ENCODE measurements at regions not wholly inside any gene's neighbourhood (a gene's known extent, or its start where the extent isn't known, plus 50 kb on each side); places are given as distances from the start of the nearest gene placed in this dataset.

DNA sequence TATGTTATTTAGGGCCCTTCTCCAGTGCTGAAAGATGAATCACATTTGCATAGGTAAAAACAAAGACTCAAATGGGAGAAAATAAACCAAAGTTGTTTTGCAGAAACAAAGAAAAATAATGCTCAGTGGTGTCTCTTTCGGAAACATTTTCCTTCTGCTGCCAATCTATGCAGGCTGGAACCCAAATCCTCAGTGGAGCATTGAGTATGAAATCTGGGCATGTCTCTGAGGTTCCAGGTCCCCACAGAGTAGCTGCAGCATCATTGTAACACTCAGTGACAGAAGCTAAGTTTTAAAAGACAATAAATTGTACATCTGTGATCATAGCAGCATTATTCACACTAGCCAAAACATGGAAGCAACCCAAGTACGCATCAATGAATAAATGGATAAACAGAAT is 303.6 kb downstream of the FBXW7 start:
- Histone ChIP-seq H3K4me1 (ENCODE audit: insufficient read depth, low read length) (no peaks in the 10 kb centered on the region), H3K9ac (ENCODE audit: low read length) (no peak overlapping the region), H3K9me3 (ENCODE audit: low read length) (no peaks in the 10 kb centered on the region), H3K27ac (ENCODE audit: low read depth, low read length) (no peak overlapping the region), H3K36me3 (ENCODE audit: insufficient read depth, low read length) (no peaks in the 10 kb centered on the region), H3K27me3 (ENCODE audit: control insufficient read depth in 1 of 2, insufficient read depth in 2 of 2, low read length in 2 of 2) (no peaks in the 10 kb centered on the region), H3K4me3 (ENCODE audit: low read depth in 1 of 2, low read length in 2 of 2) (no peak overlapping the region)

- Histone ChIP-seq H3K27me3 (ENCODE audit: control insufficient read depth in 1 of 2, insufficient read depth in 2 of 2, low read length in 2 of 2) (no peaks in the 10 kb centered on the region), H3K4me1 (ENCODE audit: insufficient read depth, low read length) (no peaks in the 10 kb centered on the region), H3K4me3 (ENCODE audit: low read depth in 1 of 2, low read length in 2 of 2) (no peak overlapping the region), H3K9me3 (ENCODE audit: low read length) (no peaks in the 10 kb centered on the region), H3K9ac (ENCODE audit: low read length) (no peak overlapping the region), H3K36me3 (ENCODE audit: insufficient read depth, low read length) (no peaks in the 10 kb centered on the region), H3K27ac (ENCODE audit: low read depth, low read length) (no peak overlapping the region)
Observed at GRCh38 chr4:152229782-152230289, 306.1 kb downstream of the FBXW7 start.

GRCh38 chr4:152225680-152226079 is 310.2 kb downstream of the FBXW7 start:
- no peaks in the 10 kb centered on the region for H3K9me3 ChIP-seq (ENCODE audit: low read length)
- H3K4me3 ChIP-seq (ENCODE audit: low read depth in 1 of 2, low read length in 2 of 2): no peak overlapping the region
- no peak overlapping the region for H3K9ac ChIP-seq (ENCODE audit: low read length)
- H3K4me1 ChIP-seq (ENCODE audit: insufficient read depth, low read length): no peaks in the 10 kb centered on the region
- H3K36me3 ChIP-seq (ENCODE audit: insufficient read depth, low read length): no peaks in the 10 kb centered on the region
- no peaks in the 10 kb centered on the region for H3K27me3 ChIP-seq (ENCODE audit: control insufficient read depth in 1 of 2, insufficient read depth in 2 of 2, low read length in 2 of 2)
- no peak overlapping the region for H3K27ac ChIP-seq (ENCODE audit: low read depth, low read length)

GRCh38 chr4:152224721-152225420 is 311.0 kb downstream of the FBXW7 start:
- H3K27me3 ChIP-seq (ENCODE audit: control insufficient read depth in 1 of 2, insufficient read depth in 2 of 2, low read length in 2 of 2): no peaks in the 10 kb centered on the region
- H3K27ac ChIP-seq (ENCODE audit: low read depth, low read length): no peak overlapping the region
- H3K36me3 ChIP-seq (ENCODE audit: insufficient read depth, low read length): no peaks in the 10 kb centered on the region
- no peak overlapping the region for H3K9ac ChIP-seq (ENCODE audit: low read length)
- H3K4me1 ChIP-seq (ENCODE audit: insufficient read depth, low read length): no peaks in the 10 kb centered on the region
- no peak overlapping the region for H3K4me3 ChIP-seq (ENCODE audit: low read depth in 1 of 2, low read length in 2 of 2)
- H3K9me3 ChIP-seq (ENCODE audit: low read length): no peaks in the 10 kb centered on the region

DNA sequence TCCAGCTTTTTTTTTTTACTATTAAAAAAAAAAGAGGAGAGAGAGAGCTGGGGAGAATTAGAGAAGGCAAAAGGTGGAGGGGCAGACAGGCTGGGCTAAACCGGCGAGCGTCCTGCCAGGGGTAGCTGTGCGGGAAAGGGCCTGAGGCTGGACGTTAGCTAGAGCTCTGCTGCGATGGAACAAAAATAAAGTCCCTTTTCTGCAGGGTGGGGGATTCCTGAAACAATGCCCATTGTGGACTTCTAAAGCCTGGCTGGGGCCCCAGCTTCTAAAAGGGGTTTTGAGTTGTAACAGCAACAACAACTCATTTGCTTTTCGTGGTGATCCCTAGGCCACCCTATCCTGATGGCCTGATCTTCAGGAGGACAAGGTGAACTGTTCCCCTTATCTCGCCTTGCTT is 311.7 kb downstream of the FBXW7 start:
- no peaks in the 10 kb centered on the region for H3K4me1 ChIP-seq (ENCODE audit: insufficient read depth, low read length)
- no peaks in the 10 kb centered on the region for H3K27me3 ChIP-seq (ENCODE audit: control insufficient read depth in 1 of 2, insufficient read depth in 2 of 2, low read length in 2 of 2)
- no peak overlapping the region for H3K27ac ChIP-seq (ENCODE audit: low read depth, low read length)
- no peak overlapping the region for H3K4me3 ChIP-seq (ENCODE audit: low read depth in 1 of 2, low read length in 2 of 2)
- no peaks in the 10 kb centered on the region for H3K9me3 ChIP-seq (ENCODE audit: low read length)
- H3K9ac ChIP-seq (ENCODE audit: low read length): no peak overlapping the region
- H3K36me3 ChIP-seq (ENCODE audit: insufficient read depth, low read length): no peaks in the 10 kb centered on the region

DNA sequence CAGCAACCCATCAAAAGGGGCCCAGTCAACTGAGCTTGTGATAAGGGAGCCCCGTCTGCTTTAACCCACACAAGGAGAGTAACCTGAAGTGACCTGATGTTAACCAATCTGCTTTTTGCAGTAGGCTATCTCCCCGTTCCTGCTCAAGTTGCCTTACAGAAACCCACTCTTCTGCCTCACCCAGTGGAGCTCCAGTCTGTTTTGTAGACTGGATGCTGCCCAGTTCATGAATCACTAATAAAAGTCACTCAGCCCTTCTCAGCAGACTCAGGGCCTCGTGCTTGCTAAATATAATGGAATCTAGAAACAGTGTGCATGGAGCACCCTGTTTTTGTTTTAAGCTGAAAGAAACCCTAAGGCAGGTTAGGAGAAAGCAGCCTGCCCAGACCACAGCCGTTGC is 312.3 kb downstream of the FBXW7 start:
- Histone ChIP-seq H3K4me3 (ENCODE audit: low read depth in 1 of 2, low read length in 2 of 2) (no peak overlapping the region), H3K4me1 (ENCODE audit: insufficient read depth, low read length) (no peaks in the 10 kb centered on the region), H3K9ac (ENCODE audit: low read length) (no peak overlapping the region), H3K27me3 (ENCODE audit: control insufficient read depth in 1 of 2, insufficient read depth in 2 of 2, low read length in 2 of 2) (no peaks in the 10 kb centered on the region), H3K27ac (ENCODE audit: low read depth, low read length) (no peak overlapping the region), H3K36me3 (ENCODE audit: insufficient read depth, low read length) (no peaks in the 10 kb centered on the region), H3K9me3 (ENCODE audit: low read length) (no peaks in the 10 kb centered on the region)

- no peak overlapping the region for H3K27ac ChIP-seq (ENCODE audit: low read depth, low read length)
- no peaks in the 10 kb centered on the region for H3K9me3 ChIP-seq (ENCODE audit: low read length)
- no peaks in the 10 kb centered on the region for H3K36me3 ChIP-seq (ENCODE audit: insufficient read depth, low read length)
- H3K4me1 ChIP-seq (ENCODE audit: insufficient read depth, low read length): no peaks in the 10 kb centered on the region
- no peak overlapping the region for H3K9ac ChIP-seq (ENCODE audit: low read length)
- no peak overlapping the region for H3K4me3 ChIP-seq (ENCODE audit: low read depth in 1 of 2, low read length in 2 of 2)
- H3K27me3 ChIP-seq (ENCODE audit: control insufficient read depth in 1 of 2, insufficient read depth in 2 of 2, low read length in 2 of 2): no peaks in the 10 kb centered on the region
Observed at GRCh38 chr4:152221816-152222516, 313.9 kb downstream of the FBXW7 start.

GRCh38 chr4:152220201-152220666 is 315.7 kb downstream of the FBXW7 start:
- no peak overlapping the region for H3K4me3 ChIP-seq (ENCODE audit: low read depth in 1 of 2, low read length in 2 of 2)
- no peak overlapping the region for H3K9ac ChIP-seq (ENCODE audit: low read length)
- no peak overlapping the region for H3K27ac ChIP-seq (ENCODE audit: low read depth, low read length)
- H3K9me3 ChIP-seq (ENCODE audit: low read length): no peaks in the 10 kb centered on the region
- no peaks in the 10 kb centered on the region for H3K4me1 ChIP-seq (ENCODE audit: insufficient read depth, low read length)
- no peaks in the 10 kb centered on the region for H3K27me3 ChIP-seq (ENCODE audit: control insufficient read depth in 1 of 2, insufficient read depth in 2 of 2, low read length in 2 of 2)
- H3K36me3 ChIP-seq (ENCODE audit: insufficient read depth, low read length): no peaks in the 10 kb centered on the region

DNA sequence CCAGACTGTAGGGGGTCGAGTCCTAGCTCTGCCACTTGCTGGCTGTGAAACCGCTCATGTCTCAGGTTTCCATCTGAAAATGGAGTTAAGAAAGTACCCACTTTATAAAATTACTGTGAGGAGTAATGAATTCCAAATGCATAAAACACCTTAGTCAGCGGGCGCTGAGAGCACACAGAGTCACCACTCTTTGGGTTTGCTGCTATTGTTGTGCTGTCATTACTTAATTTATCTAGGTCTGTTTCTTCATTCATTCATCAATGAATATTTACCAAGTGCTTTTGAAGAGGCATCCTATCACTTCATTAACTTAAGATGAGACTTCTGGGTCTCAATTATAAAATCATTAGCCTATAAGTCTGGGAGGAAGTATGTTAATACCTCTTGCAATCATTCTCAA is 317.3 kb downstream of the FBXW7 start:
- Histone ChIP-seq H3K36me3 (ENCODE audit: insufficient read depth, low read length) (no peaks in the 10 kb centered on the region), H3K4me3 (ENCODE audit: low read depth in 1 of 2, low read length in 2 of 2) (no peak overlapping the region), H3K27me3 (ENCODE audit: control insufficient read depth in 1 of 2, insufficient read depth in 2 of 2, low read length in 2 of 2) (no peaks in the 10 kb centered on the region), H3K9me3 (ENCODE audit: low read length) (no peaks in the 10 kb centered on the region), H3K9ac (ENCODE audit: low read length) (no peak overlapping the region), H3K27ac (ENCODE audit: low read depth, low read length) (no peak overlapping the region), H3K4me1 (ENCODE audit: insufficient read depth, low read length) (no peaks in the 10 kb centered on the region)

- H3K9me3 ChIP-seq (ENCODE audit: low read length): no peaks in the 10 kb centered on the region
- H3K27ac ChIP-seq (ENCODE audit: low read depth, low read length): no peak overlapping the region
- H3K9ac ChIP-seq (ENCODE audit: low read length): no peak overlapping the region
- H3K4me1 ChIP-seq (ENCODE audit: insufficient read depth, low read length): no peaks in the 10 kb centered on the region
- no peak overlapping the region for H3K4me3 ChIP-seq (ENCODE audit: low read depth in 1 of 2, low read length in 2 of 2)
- no peaks in the 10 kb centered on the region for H3K36me3 ChIP-seq (ENCODE audit: insufficient read depth, low read length)
- H3K27me3 ChIP-seq (ENCODE audit: control insufficient read depth in 1 of 2, insufficient read depth in 2 of 2, low read length in 2 of 2): no peaks in the 10 kb centered on the region
Observed at GRCh38 chr4:152217896-152218295, 318.0 kb downstream of the FBXW7 start.

GRCh38 chr4:152211936-152212653 is 323.8 kb downstream of the FBXW7 start:
- no peaks in the 10 kb centered on the region for H3K36me3 ChIP-seq (ENCODE audit: insufficient read depth, low read length)
- H3K27ac ChIP-seq (ENCODE audit: low read depth, low read length): no peak overlapping the region
- H3K9ac ChIP-seq (ENCODE audit: low read length): no peak overlapping the region
- no peaks in the 10 kb centered on the region for H3K9me3 ChIP-seq (ENCODE audit: low read length)
- H3K4me3 ChIP-seq (ENCODE audit: low read depth in 1 of 2, low read length in 2 of 2): no peak overlapping the region
- H3K4me1 ChIP-seq (ENCODE audit: insufficient read depth, low read length): no peaks in the 10 kb centered on the region
- peaks cover 0 to 5% of the 10 kb centered on the region in 2 donors for H3K27me3 ChIP-seq (ENCODE audit: control insufficient read depth in 1 of 2, insufficient read depth in 2 of 2, low read length in 2 of 2)
